K562 (cell line): ENCODE measurements at regions not wholly inside any gene's neighbourhood (a gene's known extent, or its start where the extent isn't known, plus 50 kb on each side); places are given as distances from the start of the nearest gene placed in this dataset.

ENCODE experiments used
- ELF4 ChIP-seq: fragments of 450-650 bp; formaldehyde crosslinking; IDR thresholded peaks from 2 replicates; pipeline ENCODE4 v1.4.0; 2022; ENCODE audit warnings: missing genetic modification characterization
- FOXJ3 ChIP-seq: sonication (generic); formaldehyde crosslinking; IDR thresholded peaks from 2 replicates; pipeline ENCODE4 v1.4.0; 2020; ENCODE audit warnings: mild to moderate bottlenecking, missing genetic modification reagents
- NFRKB ChIP-seq: fragments of 450-650 bp; IDR thresholded peaks from 2 replicates; pipeline ENCODE4 v1.6.1; 2016; ENCODE audit warnings: low read depth
- ZBTB1 ChIP-seq: sonication (generic); formaldehyde crosslinking; IDR thresholded peaks from 2 replicates; pipeline ENCODE4 v1.8.1; 2023; ENCODE audit warnings: missing genetic modification reagents, low read depth, mild to moderate bottlenecking, borderline replicate concordance

- TF ChIP-seq NFRKB (no peak), ELF4 (CRISPR knock-in tag) (no peak), FOXJ3 (CRISPR knock-in tag) (no peak), ZBTB1 (CRISPR knock-in tag) (no peak)
Measured at GRCh38 chr10:91135113-91135512, 85.3 kb upstream of the PCGF5 start.
